IMR-90 (cell line): ENCODE measurements at regions not wholly inside any gene's neighbourhood (a gene's known extent, or its start where the extent isn't known, plus 50 kb on each side); places are given as distances from the start of the nearest gene placed in this dataset.

Experiments used
- ATAC-seq: fragments of 200-7000 bp; cut with Tn5 transposase; 2 replicates; pipeline ENCODE4 v1.9.1; 2020; ENCODE audit warnings: low read depth, mild to moderate bottlenecking, moderate library complexity
- BruUV-seq: library from RNA; stranded (reverse); fragments of 400-500 nt; replicated peaks from 2 replicates; lab custom pipeline; 2021; lab: Mats Ljungman, UMichigan
- CTCF ChIA-PET: fragments of 300-600 bp; formaldehyde crosslinking; extraction: SDS; loops from one replicate; lab custom pipeline; 2021; ENCODE audit warnings: antibody characterized with exemption; lab: Yijun Ruan, JAX
- POLR2A ChIA-PET: fragments of 300-600 bp; sonication (Branson Sonifier 250); formaldehyde crosslinking; loops from one replicate; lab custom pipeline; 2022; ENCODE audit warnings: antibody characterized with exemption; ENCODE audit not compliant: unreplicated experiment; lab: Charles Lee
- DNase-seq: peaks from one replicate; pipeline ENCODE4 v3.0.0; 2013
- H2AFZ ChIP-seq: replicated peaks from 2 replicates; pipeline ENCODE3; 2013; ENCODE audit warnings: low read length, mild to moderate bottlenecking; ENCODE audit not compliant: poor library complexity
- H2AK5ac ChIP-seq: 2 replicates; pipeline ENCODE4 v1.6.1; 2013; ENCODE audit warnings: low read depth, low read length, inconsistent platforms
- H2AK9ac ChIP-seq: replicated peaks from 2 replicates; pipeline ENCODE3; 2013; ENCODE audit warnings: mild to moderate bottlenecking, low read depth, low read length, moderate library complexity; ENCODE audit not compliant: poor library complexity
- H2BK120ac ChIP-seq: 2 replicates; pipeline ENCODE4 v1.6.1; 2013; ENCODE audit warnings: low read depth, low read length, inconsistent platforms
- H2BK15ac ChIP-seq: 3 replicates; pipeline ENCODE4 v1.6.1; 2013; ENCODE audit warnings: low read depth, low read length, inconsistent platforms
- H2BK20ac ChIP-seq: 2 replicates; pipeline ENCODE4 v1.6.1; 2013; ENCODE audit warnings: low read depth, mild to moderate bottlenecking, inconsistent platforms, low read length, moderate library complexity
- H2BK5ac ChIP-seq: 2 replicates; pipeline ENCODE4 v1.6.1; 2013; ENCODE audit warnings: mild to moderate bottlenecking, low read depth, low read length, inconsistent platforms; ENCODE audit not compliant: poor library complexity, severe bottlenecking
- H3K14ac ChIP-seq: replicated peaks from 2 replicates; pipeline ENCODE4 v1.6.1; 2013; ENCODE audit warnings: low read depth, low read length, inconsistent platforms
- H3K18ac ChIP-seq: 2 replicates; pipeline ENCODE4 v1.6.1; 2013; ENCODE audit warnings: low read depth, low read length, control low read depth
- H3K23ac ChIP-seq: 2 replicates; pipeline ENCODE4 v1.6.1; 2013; ENCODE audit warnings: low read depth, low read length, inconsistent platforms
- H3K27ac ChIP-seq: 2 replicates; pipeline ENCODE4 v1.5.1; 2013; ENCODE audit warnings: mild to moderate bottlenecking, control low read depth, low read length; ENCODE audit not compliant: insufficient read depth
- H3K27me3 ChIP-seq: 2 replicates; pipeline ENCODE4 v1.6.1; 2013; ENCODE audit warnings: low read length; ENCODE audit not compliant: control insufficient read depth, insufficient read depth
- H3K36me3 ChIP-seq: 2 replicates; pipeline ENCODE4 v1.6.1; 2013; ENCODE audit warnings: low read length, mixed read lengths; ENCODE audit not compliant: control insufficient read depth, insufficient read depth
- H3K4ac ChIP-seq: 2 replicates; pipeline ENCODE4 v1.6.1; 2013; ENCODE audit warnings: low read depth, low read length, inconsistent platforms
- H3K4me1 ChIP-seq: 2 replicates; pipeline ENCODE4 v1.6.1; 2013; ENCODE audit warnings: low read length, mixed read lengths; ENCODE audit not compliant: control insufficient read depth, insufficient read depth
- H3K4me2 ChIP-seq: 2 replicates; pipeline ENCODE4 v1.6.1; 2013; ENCODE audit warnings: low read depth, mild to moderate bottlenecking, control low read depth, low read length, moderate library complexity
- H3K4me3 ChIP-seq: 2 replicates; pipeline ENCODE4 v1.5.1; 2013; ENCODE audit warnings: low read depth, mild to moderate bottlenecking, control low read depth, low read length, moderate library complexity; ENCODE audit not compliant: insufficient read depth
- H3K56ac ChIP-seq: 2 replicates; pipeline ENCODE4 v1.6.1; 2013; ENCODE audit warnings: low read length, inconsistent platforms; ENCODE audit not compliant: insufficient read depth; ENCODE audit errors: extremely low read depth
- H3K79me1 ChIP-seq, 2 experiments: 2 replicates each; pipeline ENCODE4 v1.6.1; 2013; ENCODE audit warnings: low read length in 2 of 2, inconsistent platforms in 1 of 2, low read depth in 1 of 2
- H3K9ac ChIP-seq: 2 replicates; pipeline ENCODE4 v1.6.1; 2013; ENCODE audit warnings: low read depth, low read length, control low read depth
- H3K9me1 ChIP-seq: 2 replicates; pipeline ENCODE4 v1.6.1; 2013; ENCODE audit warnings: low read length, inconsistent platforms; ENCODE audit not compliant: insufficient read depth
- H3K9me3 ChIP-seq: 2 replicates; pipeline ENCODE4 v1.6.1; 2013; ENCODE audit warnings: low read length; ENCODE audit not compliant: control insufficient read depth, insufficient read depth
- H4K20me1 ChIP-seq: 2 replicates; pipeline ENCODE4 v1.6.1; 2013; ENCODE audit warnings: low read length, inconsistent platforms; ENCODE audit not compliant: insufficient read depth
- H4K5ac ChIP-seq: 2 replicates; pipeline ENCODE4 v1.6.1; 2013; ENCODE audit warnings: mild to moderate bottlenecking, low read depth, low read length, control low read depth
- H4K8ac ChIP-seq, 2 experiments: 2 replicates each; pipeline ENCODE4 v1.6.1; 2013; ENCODE audit warnings: low read depth in 2 of 2, low read length in 2 of 2, control low read depth in 1 of 2, inconsistent platforms in 1 of 2
- H4K91ac ChIP-seq: 2 replicates; pipeline ENCODE4 v1.6.1; 2013; ENCODE audit warnings: low read depth, low read length, inconsistent platforms; ENCODE audit not compliant: insufficient read depth
- BHLHE40 ChIP-seq: fragments of 150-350 bp; IDR thresholded peaks from 2 replicates; pipeline ENCODE4 v1.6.1; 2016; ENCODE audit warnings: mild to moderate bottlenecking, low read depth, low read length
- CEBPB ChIP-seq: IDR thresholded peaks from 2 replicates; pipeline ENCODE4 v1.6.1; 2012; ENCODE audit warnings: low read depth, low read length, improper control_type of control experiment
- CHD1 ChIP-seq: IDR thresholded peaks from 2 replicates; pipeline ENCODE4 v1.6.1; 2012; ENCODE audit warnings: low read depth, low read length, improper control_type of control experiment
- FOS ChIP-seq: fragments of 150-350 bp; IDR thresholded peaks from 2 replicates; pipeline ENCODE4 v1.6.1; 2016; ENCODE audit warnings: low read depth, low read length
- MAZ ChIP-seq: IDR thresholded peaks from 2 replicates; pipeline ENCODE4 v1.6.1; 2012; ENCODE audit warnings: low read depth, mild to moderate bottlenecking, low read length, improper control_type of control experiment, moderate library complexity, borderline replicate concordance
- MXI1 ChIP-seq: IDR thresholded peaks from 2 replicates; pipeline ENCODE4 v1.6.1; 2012; ENCODE audit warnings: low read depth, mild to moderate bottlenecking, low read length, moderate library complexity, borderline replicate concordance
- NFE2L2 ChIP-seq: fragments of 150-350 bp; IDR thresholded peaks from 2 replicates; pipeline ENCODE4 v1.6.1; 2016; ENCODE audit warnings: low read depth, mild to moderate bottlenecking, low read length
- POLR2A ChIP-seq: IDR thresholded peaks from 2 replicates; pipeline ENCODE4 v1.6.1; 2012; ENCODE audit warnings: mild to moderate bottlenecking, low read depth, low read length
- RAD21 ChIP-seq: IDR thresholded peaks from 2 replicates; pipeline ENCODE4 v1.6.1; 2012; ENCODE audit warnings: low read length, improper control_type of control experiment
- RCOR1 ChIP-seq: IDR thresholded peaks from 2 replicates; pipeline ENCODE4 v1.6.1; 2012; ENCODE audit warnings: mild to moderate bottlenecking, low read length, improper control_type of control experiment; ENCODE audit not compliant: insufficient replicate concordance
- RFX5 ChIP-seq: IDR thresholded peaks from 2 replicates; pipeline ENCODE4 v1.8.0; 2012; ENCODE audit warnings: low read depth, mild to moderate bottlenecking, low read length, moderate library complexity
- SMC3 ChIP-seq: fragments of 150-350 bp; IDR thresholded peaks from 2 replicates; pipeline ENCODE4 v1.6.1; 2016; ENCODE audit warnings: low read depth, mild to moderate bottlenecking, antibody characterized with exemption, low read length, moderate library complexity
- WGBS, 2 experiments: methylation state at CpG; one replicate each; pipeline versions ENCODE4 v1.1.5 to v1.1.7; 2013; ENCODE audit warnings: missing lambda C conversion rate in 2 of 2; ENCODE audit not compliant: insufficient read length in 1 of 2; ENCODE audit errors: extremely low coverage in 2 of 2; 5-methylcytosine and 5-hydroxymethylcytosine counted together
- dilution Hi-C: fragments of 300-500 bp; cut with HindIII; formaldehyde crosslinking; loops from one replicate; pipeline ENCODE4 v1.14.3; 2018; ENCODE audit warnings: low sequenced_read_pairs; ENCODE audit not compliant: unreplicated experiment
- in situ Hi-C: fragments of 300-500 bp; cut with MboI; formaldehyde crosslinking; loops from 3 replicates; pipeline ENCODE4 v1.14.3; 2019; ENCODE audit warnings: low sequenced_read_pairs, inconsistent platforms, mixed read lengths
- intact Hi-C: fragments of 100-400 bp; cut with micrococcal nuclease; formaldehyde crosslinking; loops from 2 replicates; pipeline ENCODE4 v1.10.0; 2022
- TF ChIP-seq, protein P1 (sequence below): fragments of 150-350 bp; IDR thresholded peaks from 2 replicates; pipeline ENCODE4 v1.6.1; 2016; ENCODE audit warnings: low read depth, mild to moderate bottlenecking, low read length, moderate library complexity, borderline replicate concordance
- TF ChIP-seq, protein P2 (sequence below): conservative IDR thresholded peaks from 2 replicates; pipeline ENCODE4 v1.5.1; 2012; ENCODE audit warnings: mild to moderate bottlenecking, low read depth, low read length, improper control_type of control experiment

DNA sequence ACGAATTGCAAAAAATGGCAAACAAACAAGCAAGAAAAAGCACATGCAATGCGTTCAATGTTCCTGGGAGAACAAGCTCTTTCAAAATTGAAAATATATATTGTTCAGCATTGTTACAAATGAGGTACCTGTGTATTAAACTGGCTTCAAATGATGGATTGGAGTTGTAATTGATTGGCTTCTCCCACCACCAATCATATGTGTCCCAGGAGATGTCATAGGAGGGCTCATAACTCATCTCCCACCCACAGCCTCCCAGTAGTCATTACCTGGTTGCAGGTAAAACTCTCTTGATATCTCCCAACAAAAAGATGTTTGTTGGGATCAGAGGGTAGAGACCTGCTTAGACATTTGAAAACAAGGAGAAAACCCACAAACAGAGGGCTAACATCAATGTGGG, 302.9 kb downstream of the BAMBI start:
- TF ChIP-seq RAD21 (no peak), CHD1 (no peak), MAZ (no peak), RCOR1 (no peak), RFX5 (no peak), SMC3 (no peak), NFE2L2 (no peak), BHLHE40 (no peak), CEBPB (no peak), FOS (no peak), POLR2A (no peak), MXI1 (no peak)
- TF ChIP-seq, protein P1, sequence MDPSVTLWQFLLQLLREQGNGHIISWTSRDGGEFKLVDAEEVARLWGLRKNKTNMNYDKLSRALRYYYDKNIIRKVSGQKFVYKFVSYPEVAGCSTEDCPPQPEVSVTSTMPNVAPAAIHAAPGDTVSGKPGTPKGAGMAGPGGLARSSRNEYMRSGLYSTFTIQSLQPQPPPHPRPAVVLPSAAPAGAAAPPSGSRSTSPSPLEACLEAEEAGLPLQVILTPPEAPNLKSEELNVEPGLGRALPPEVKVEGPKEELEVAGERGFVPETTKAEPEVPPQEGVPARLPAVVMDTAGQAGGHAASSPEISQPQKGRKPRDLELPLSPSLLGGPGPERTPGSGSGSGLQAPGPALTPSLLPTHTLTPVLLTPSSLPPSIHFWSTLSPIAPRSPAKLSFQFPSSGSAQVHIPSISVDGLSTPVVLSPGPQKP, result no peak
- TF ChIP-seq, protein P2, sequence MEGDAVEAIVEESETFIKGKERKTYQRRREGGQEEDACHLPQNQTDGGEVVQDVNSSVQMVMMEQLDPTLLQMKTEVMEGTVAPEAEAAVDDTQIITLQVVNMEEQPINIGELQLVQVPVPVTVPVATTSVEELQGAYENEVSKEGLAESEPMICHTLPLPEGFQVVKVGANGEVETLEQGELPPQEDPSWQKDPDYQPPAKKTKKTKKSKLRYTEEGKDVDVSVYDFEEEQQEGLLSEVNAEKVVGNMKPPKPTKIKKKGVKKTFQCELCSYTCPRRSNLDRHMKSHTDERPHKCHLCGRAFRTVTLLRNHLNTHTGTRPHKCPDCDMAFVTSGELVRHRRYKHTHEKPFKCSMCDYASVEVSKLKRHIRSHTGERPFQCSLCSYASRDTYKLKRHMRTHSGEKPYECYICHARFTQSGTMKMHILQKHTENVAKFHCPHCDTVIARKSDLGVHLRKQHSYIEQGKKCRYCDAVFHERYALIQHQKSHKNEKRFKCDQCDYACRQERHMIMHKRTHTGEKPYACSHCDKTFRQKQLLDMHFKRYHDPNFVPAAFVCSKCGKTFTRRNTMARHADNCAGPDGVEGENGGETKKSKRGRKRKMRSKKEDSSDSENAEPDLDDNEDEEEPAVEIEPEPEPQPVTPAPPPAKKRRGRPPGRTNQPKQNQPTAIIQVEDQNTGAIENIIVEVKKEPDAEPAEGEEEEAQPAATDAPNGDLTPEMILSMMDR, result no peak
- peaks cover 5% of the 10 kb centered on the region for H3K9me1 ChIP-seq
- no peak overlapping the region for H2AK5ac ChIP-seq
- no peak overlapping the region for H3K4ac ChIP-seq
- no peak overlapping the region for H4K5ac ChIP-seq
- in situ Hi-C loops (loop anchor here (10.0 kb wide), 1 partner anchor 305 kb away; the partner anchor contains the start of gene BAMBI), dilution Hi-C loops (no loop called here), intact Hi-C loops (no loop called here)
- H3K9ac ChIP-seq, result no peak overlapping the region
- H3K4me3 ChIP-seq, result no peak overlapping the region
- H2AFZ ChIP-seq, result no peak overlapping the region
- no peak overlapping the region for H2AK9ac ChIP-seq
- ChIA-PET POLR2A (no interaction called here), CTCF (no interaction called here)
- no peak overlapping the region for H3K14ac ChIP-seq
- H3K9me3 ChIP-seq, result no peaks in the 10 kb centered on the region
- H3K27me3 ChIP-seq, result peaks cover 3% of the 10 kb centered on the region; the same call in 1 of the 2 replicates
- no TSS peak for BruUV-seq
- no peak overlapping the region for H3K23ac ChIP-seq
- H3K18ac ChIP-seq, result no peak overlapping the region
- H4K8ac ChIP-seq, result no peak overlapping the region
- H3K79me1 ChIP-seq, result no peaks in the 10 kb centered on the region
- no CpG with 5 or more reads among the region's 2 CpGs for WGBS, 2 experiments
- ATAC-seq (no peak), DNase-seq (no peak)
- H3K36me3 ChIP-seq, result no peaks in the 10 kb centered on the region
- H3K4me1 ChIP-seq, result peaks cover 4% of the 10 kb centered on the region
- no peak overlapping the region for H2BK20ac ChIP-seq
- no peak overlapping the region for H3K56ac ChIP-seq
- no peak overlapping the region for H2BK5ac ChIP-seq
- H4K91ac ChIP-seq, result no peak overlapping the region
- no peak overlapping the region for H2BK15ac ChIP-seq
- no peak overlapping the region for H2BK120ac ChIP-seq
- no peaks in the 10 kb centered on the region for H4K20me1 ChIP-seq
- no peak overlapping the region for H3K4me2 ChIP-seq
- H3K27ac ChIP-seq, result no peak overlapping the region
